ENCODE measurements at regions not wholly inside any gene's neighbourhood (a gene's known extent, or its start where the extent isn't known, plus 50 kb on each side); places are given as distances from the start of the nearest gene placed in this dataset.

DNA sequence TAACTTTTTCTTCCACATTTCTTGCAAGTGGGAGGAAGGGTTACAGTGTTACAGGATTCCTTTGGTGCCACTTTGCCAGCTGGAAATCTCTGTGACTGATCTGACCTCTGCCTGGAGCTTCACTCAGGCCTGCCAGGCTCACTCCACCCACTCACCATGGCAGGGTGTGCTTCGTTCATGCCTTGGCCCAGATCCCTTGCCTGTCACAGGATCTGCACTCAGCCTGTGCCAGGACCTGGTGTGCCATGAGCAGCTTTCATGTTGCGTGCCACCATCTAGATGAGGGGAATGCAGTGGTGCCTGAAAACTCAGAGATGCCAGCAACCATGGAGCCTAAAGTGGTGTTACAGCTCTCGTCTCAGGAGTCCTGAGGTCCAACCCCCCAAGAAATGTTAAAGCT lies 2596.4 kb downstream of the PCDH7 start:
- no peak for DNase-seq (ENCODE audit: low read depth)

DNA sequence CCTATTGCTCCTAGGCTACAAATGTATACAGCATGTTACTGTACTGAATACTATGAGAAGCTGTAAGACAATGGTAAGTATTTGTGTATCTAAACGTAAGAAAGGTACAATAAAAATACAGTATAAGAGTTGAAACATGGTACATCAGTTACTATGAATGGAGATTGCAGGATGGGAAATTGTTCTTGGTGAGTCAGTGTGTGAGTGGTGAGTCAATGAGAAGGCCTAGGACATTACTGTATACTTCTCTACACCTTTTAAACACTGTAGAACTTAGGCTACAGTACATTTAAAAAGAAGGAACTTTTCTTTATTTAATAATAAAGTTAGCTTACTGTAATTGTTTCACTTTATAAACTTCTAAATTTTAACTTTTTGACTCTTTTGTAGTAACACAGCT lies 2603.2 kb downstream of the PCDH7 start:
- no peak for DNase-seq (ENCODE audit: low read depth)

DNA sequence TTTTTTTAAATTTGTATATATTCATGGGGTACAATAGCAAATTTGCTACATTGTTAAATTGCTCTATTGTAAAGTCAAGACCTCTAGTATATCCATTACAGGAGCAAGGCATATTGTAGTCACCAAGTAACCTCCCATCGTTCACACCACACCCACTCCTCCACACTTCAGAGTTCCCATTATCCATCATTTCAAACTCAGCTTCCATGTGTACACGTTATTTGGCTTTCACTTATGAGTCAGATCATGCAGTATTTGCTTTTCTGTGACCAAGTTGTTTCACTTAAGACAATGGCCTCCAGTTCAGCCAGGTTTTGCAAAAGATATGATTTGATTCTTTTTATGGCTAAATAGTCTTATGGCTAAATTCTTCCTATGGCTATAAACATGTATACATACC lies 2614.2 kb downstream of the PCDH7 start:
- DNase-seq (ENCODE audit: low read depth) = no peak

DNA sequence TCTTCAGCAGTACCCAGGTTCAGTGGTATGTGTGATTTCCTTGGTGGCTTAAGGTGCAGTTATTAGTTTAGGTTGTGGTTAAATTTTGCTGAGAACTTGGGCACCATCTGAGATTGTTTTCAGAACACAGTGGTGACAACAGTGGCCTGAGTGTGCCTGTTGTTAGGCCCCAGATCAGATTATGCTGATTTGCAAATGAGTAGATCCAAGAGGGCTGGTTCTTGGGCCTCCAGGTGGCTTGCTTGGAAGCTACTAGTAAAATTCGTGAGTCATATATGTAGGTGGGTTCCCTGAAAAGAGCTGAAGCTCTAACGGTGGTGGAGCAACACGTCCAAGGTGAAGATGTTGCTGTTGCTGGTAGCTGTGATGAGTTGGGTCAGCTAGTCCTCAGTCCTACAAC lies 2619.6 kb downstream of the PCDH7 start:
- DNase-seq (ENCODE audit: low read depth) = no peak

DNA sequence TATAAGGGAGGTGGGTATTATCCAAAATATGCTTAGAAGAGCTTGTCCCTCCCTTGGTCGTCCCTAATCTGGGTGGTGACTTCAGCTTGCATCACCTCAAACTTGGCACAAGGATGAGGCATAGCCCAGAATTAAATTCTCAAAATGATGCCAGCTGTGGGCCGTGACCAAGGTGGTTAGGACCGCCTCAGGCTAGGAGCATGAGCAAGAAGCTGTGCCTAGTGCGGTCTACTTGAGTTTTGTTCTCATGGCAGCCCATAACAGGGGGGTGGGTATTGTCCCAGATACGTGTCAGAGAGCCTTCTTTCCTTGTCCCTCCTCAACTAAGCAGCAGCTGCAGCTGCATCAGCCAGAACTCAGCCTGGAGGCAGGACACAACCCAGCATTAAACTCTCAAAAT lies 2620.0 kb downstream of the PCDH7 start:
- DNase-seq (ENCODE audit: low read depth) = no peak

DNA sequence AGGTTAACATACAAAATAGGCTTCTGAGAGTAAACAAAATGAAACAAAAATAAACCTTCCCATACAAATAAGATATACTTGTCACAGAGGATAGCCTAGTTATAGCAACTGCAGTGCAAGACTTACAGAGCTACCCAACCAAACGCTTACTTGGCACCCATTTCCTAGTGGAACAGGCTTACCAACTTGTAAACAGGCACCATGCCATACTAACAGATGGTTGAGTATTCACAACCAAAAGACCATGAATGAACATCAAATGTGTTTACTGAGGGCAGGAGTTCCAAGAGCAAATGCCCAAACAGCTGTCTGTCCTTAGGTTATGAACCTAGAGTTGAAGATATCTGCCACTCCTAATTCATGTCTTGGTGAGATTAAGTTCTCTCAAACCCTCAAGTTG lies 2629.2 kb downstream of the PCDH7 start:
- no peak for DNase-seq (ENCODE audit: low read depth)

DNA sequence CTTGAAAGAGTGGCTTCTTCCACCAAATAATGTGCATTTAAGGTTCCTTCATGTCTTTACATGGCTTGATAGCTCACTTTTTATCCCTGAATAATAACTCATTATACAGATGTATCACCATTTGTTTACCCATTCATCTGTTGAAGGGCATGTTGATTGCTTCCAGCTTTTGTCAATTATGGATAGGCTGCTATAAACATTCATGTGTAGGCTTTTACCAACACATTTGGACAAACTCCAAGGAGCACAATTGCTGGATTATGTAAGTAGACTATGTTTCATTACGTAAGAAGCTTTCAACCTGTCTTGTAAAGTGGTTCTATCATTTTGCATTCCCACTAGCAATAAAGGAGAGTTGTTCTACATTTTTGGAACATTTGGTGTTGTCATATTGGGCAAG lies 2637.0 kb downstream of the PCDH7 start:
- no peak for DNase-seq (ENCODE audit: low read depth)

DNA sequence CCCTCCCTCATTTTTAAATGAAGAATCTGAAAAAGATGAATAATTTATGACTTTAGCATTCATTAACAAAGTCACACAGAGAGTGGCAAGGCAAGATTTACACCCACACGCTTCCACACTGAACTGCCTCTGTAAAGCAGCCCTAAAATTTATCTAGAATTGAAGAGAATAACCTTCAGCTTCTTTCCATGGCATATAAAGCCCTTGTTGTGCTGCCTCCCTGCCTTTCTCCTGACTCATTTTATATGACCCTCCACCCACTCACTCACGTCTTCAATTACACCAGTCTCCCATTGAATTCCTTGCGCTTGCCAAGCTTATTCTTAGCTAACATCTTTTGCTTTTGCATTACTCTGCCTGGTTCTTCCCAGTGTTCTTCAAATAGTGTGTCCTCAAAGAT lies 2649.3 kb downstream of the PCDH7 start:
- no peak for DNase-seq (ENCODE audit: low read depth)

DNA sequence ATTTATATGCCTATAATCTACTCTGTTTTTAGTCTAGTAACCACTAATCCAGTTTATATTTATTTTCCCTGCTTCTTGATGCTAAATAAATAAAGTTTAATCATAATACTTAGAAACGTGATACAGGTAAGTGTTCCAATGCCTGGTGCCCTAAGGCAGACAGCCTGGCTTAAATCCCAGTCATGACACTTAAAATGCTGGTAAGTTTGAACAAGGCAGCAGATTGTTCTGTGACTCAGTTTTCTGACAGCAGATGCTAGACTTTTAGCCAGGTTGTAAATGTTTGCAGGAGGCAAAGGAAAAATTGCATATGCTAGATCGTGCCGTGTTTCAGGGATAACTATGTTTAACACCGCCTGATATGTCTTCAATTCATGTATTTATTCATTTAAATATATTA lies 2661.6 kb downstream of the PCDH7 start:
- no peak for DNase-seq (ENCODE audit: low read depth)

DNA sequence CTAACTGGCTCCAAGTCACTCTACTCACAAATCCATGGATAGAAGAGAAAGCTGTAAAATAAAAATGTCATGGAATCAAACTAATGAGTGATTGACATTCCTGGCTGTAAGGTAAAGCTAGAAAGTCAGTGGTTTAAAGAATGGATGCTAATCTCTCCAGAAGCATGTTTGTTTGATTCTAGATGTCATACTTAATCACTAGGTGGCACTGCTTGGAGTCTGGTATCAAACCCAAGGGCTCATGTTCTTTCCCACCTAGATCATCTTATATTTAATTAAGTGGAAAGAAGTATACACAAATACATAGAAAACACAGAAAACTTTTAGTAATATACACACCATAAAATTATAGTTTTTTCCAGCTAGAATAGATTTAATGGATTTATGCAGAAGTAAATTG lies 2666.6 kb downstream of the PCDH7 start:
- DNase-seq (ENCODE audit: low read depth) = no peak

DNA sequence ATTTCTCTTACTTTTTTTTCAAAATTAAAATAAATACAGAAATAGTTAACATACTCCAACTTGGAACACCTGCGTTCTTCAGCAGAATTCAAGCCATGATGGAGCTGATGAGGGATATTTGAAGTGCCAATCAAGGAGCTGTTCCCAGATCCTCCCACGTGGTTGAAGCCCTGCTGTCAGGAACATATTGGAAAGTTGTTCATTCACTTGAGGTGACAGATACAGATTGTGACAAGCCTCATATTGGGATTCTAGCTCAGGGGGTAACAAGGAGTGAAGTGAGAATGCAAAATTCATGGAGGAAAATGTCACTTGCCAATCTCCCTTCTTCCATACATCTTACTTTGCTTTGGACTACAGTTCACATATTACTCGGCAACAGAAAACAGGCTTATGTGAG lies 2670.8 kb downstream of the PCDH7 start:
- no peak for DNase-seq (ENCODE audit: low read depth)

DNA sequence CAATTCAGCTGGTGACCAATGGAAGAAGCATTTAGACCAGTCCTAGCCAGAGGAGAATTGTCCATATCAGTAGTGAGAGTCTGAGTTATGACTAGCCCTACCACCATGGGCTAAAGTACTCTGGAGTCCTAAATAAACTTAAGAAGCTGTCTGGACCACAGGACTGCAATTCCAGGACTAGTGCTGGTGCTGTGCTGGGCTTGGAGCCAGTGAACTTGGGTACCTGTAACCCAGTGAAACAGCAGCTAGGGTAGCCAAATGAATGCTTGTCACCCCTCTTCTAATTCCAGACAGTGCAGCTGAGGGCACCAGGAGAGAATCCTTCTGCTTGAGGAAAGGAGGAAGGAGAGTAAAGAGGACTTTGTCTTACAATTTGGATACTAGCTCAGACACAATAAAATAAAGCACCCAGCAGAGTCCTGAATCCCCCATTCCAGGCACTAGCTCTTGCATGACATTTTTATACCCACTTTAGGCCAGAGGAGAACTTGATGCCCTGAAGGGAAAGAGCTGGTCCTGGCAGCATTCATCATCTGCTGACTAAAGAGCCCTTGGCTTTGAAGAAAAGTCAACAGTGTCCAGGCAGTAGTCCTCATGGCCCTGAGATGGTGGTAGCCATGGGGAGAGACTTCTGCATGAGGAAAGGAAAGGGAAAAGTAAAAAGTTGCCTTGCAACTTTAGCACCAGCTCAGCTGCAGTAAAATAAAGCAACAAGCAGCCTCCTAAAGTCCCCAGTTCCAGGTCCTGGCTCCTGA lies 2675.7 kb downstream of the PCDH7 start:
- DNase-seq (ENCODE audit: low read depth) = no peak

DNA sequence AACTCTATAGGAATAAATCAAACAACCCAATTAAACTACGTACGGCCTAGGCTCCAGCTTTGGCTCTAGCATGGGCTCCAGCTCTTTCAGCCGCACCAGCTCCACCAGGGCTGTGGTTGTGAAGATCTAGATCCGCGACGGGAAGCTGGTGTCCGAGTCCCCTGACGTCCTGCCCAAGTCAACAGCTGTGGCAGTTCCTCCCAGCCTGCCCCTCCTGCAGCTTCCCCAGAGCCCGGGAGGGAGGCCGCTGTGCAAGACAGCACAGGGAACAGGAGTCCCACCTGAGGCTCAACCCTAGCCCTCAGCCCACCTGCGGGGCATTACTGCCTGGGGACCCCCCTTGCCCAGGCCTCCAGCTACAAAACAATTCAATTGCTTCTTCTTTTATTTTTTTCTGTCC lies 2680.3 kb downstream of the PCDH7 start:
- no peak for DNase-seq (ENCODE audit: low read depth)

DNA sequence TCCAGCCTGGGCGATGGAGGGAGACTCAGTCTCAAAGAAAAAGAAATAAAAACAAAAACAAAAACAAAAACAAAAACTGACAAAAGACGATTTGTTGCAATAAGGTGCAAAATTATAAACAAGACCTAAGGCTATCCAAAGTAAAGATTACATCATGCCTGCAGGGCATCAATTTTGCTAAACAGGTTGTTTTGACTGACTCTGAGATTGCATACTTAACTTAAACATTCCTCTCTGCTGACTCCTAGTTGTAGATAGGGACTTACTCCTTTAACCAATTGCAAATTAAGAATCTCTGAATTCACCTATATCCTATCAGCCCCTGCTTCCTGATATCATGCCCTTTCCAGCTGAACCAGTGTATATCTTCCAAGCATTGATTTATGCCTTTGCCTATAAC lies 2687.3 kb downstream of the PCDH7 start:
- no peak for DNase-seq (ENCODE audit: low read depth)

DNA sequence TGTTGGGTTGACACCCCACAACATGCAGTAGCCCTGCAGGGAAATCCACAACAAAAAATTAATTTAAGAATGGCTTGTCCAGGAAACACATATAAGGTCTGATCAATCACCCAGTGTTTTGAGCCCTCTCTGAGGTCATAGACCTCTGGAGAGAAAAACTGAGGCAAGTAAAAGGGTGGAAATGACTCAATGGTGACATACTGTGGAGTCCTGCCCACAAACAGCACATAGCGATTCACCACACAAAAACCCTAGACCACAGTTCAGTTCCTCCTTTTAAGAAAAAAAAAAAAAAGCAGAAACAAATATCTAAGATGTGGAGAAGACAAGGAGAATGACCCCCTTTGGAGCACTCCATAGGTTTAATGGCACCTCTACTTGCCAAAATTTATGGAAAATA lies 2691.0 kb downstream of the PCDH7 start:
- DNase-seq (ENCODE audit: low read depth) = no peak

DNA sequence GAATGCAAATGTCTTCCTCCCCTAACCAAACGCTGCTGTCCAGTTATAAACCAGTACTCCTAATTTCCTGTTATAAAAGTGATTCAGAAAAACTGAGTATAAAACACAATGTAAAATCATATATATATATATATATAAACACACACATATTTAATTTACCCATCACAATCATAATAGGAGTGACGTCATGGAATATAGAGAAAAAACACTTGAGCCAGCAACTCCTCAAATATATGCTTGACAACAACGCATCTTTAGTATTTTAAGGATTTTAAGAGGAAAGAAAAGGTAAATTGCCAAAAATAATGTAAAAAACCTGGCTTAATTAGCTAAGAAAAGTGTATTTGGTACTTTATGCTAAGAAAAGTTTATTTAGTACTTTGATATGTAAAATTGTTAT lies 2701.7 kb downstream of the PCDH7 start:
- DNase-seq (ENCODE audit: low read depth) = no peak

DNA sequence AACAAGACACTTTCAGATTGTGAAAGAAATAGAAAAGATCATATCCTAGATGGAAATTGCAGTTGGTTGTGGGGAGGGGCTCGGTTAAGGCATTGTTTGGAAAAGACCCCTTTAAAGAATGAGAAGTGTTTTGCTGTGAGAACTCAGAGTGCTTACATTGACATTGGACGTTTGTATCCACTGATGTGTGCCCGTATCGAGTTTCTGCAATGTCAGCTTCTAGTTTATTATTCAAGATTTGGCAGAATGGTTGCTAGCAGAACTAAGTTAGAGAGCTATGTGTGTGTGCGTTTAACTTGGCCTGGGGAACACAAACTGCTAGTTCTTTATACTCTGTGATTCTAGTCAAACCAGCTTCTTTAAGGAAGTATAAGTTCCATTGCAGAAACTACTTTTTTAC lies 2702.5 kb downstream of the PCDH7 start:
- DNase-seq (ENCODE audit: low read depth) = no peak

DNA sequence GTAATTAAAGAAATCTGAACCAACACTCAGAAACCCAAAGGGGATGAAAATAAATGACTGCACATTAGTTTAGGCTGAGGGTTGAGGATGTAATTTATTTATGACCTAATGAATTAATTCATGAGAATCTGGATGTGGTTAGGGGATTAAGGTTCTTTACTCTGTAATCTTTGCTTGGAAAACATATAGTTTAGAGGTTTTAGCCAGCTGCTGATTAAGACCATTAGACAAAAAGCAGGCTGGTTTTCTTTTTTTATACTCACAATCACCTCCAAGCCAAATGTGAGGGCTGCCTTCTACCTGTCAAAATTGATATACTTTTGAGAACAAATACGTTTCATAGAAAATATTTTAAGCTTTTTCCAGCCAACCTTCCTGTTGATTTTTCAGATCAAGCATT lies 2705.8 kb downstream of the PCDH7 start:
- DNase-seq (ENCODE audit: low read depth) = no peak

DNA sequence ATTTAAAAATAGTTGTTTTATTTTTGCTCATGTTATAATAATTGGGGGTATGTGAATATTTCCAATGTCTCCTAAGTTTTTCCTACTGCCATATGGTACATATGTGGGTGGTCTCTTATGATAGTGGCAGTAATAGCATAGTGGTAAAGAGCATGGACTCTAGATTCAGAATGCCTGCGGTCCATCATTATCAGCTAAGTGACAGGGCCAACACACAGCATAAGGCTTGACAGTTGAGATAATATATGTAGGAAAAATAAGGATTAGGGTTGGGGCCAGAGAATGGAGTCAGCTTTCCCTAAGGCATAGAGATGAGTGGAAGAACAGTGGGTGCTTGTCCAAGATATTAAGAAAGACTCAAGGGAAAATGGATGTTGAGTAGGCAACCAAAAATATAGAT lies 2707.5 kb downstream of the PCDH7 start:
- DNase-seq (ENCODE audit: low read depth) = no peak

DNA sequence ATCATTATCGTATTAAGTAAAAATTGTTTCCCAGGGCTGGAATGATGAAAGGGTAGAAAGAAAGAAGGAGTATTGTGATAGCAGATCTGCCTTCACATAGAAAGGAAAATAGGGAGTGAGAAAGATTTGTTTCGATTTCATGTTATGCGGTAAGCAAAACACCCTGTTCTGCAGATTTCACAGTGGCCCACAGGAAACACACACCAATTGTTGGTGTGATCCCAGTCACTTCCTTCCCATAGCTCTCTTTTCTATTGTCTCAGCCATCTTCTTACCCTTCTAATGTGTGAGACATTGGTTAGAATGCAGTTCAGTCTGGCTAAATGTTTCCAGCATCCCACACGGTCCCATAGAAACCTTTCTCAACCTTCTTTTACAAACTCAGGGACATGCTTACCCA lies 2709.8 kb downstream of the PCDH7 start:
- no peak for DNase-seq (ENCODE audit: low read depth)

DNA sequence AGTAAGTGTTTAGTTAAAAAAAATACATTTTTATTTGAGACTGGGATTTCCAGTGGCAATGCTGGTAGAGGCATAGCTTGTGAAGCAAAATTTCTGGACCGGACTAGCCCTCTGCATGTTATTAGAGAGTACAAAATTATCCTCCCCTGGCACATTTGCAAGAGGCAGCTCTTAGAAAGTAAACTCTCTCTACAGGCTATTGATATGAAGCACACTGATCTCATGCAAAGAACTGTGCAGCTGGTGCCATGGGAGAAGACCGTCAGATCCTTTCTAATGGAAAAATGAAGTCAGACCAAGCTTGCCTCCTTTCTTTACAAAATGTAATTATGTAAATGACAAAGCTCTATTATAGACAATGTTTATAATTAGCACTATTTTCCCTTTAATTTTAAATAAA lies 2717.2 kb downstream of the PCDH7 start:
- no peak for DNase-seq (ENCODE audit: low read depth)

DNA sequence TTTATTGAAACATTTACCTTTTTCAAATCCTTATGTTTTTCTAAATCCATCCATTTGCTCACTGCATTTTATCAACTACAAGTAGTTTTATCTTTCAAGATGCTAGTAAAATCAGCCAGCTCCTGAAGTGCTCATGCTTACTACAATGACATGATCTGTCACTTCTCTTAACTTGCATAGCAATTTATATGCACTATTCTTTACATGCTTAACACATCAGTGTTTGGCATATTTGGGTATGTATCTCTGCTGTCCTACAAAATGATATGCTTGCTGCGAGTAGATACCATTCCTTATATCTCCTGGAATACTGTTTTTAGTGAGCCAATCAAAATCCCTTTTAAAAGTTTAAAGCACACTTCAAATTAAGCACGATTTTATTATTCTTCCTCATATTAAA lies 2726.8 kb downstream of the PCDH7 start:
- DNase-seq (ENCODE audit: low read depth) = no peak

DNA sequence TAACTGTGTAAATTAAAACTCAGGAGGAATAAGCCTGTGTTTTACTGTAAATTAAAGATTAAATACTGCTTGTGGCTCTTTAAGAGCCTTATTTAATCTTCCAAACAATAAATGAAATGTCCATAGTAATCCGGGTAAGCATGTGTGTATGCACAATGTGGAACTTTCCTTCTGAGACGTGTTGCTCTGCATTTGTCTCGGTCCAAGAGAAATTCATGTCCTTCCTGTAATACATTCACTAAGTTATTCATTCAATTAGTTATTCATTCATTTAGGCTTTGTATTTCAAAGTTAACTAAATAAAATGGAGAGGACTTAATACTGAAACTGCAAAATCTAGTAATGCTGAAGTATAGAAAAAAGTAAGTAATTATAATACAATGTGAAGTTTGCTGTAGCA lies 2728.8 kb downstream of the PCDH7 start:
- DNase-seq (ENCODE audit: low read depth) = no peak

DNA sequence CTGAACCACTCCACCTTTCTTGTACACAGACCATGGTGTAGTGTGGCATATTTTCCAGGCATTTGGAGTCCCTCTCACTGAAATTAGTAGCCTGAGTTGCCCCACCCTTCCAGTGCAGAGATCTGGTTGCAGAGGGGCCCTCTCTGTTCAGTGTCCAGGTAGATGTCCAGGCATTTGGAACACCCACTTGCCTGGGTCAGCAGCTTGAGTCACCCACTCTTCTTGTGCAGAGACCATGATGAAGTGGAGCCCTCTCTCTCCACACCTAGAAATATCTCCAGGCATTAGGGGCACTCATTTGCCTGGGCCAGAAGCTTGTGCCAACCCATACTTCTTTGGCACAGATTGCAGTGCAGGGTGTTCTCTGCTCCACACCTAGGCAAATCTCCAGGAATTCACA lies 2733.3 kb downstream of the PCDH7 start:
- no peak for DNase-seq (ENCODE audit: low read depth)

DNA sequence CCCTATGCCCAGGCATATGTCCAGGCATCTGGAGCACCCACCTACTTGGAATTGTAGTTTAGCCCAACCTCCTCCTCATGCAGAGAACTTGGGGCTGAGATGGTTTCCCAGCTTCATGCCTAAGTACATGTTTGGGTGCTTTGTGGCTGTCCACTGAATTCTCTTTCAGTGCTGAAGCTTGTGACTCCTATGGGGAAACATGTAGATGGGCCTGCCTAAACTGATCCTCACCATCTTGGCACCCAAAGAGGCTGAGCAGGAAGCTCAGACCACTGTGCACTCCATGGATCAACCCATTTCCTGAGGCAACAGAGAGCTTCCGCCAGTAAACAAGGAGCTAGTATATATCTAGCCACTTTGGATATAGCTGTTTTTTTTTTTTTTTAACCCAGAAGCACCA lies 2733.7 kb downstream of the PCDH7 start:
- DNase-seq (ENCODE audit: low read depth) = no peak

Measured in activated T-cell treated with anti-CD3 and anti-CD28 coated beads for 48 hours (primary cell).